ENCODE measurements at regions not wholly inside any gene's neighbourhood (a gene's known extent, or its start where the extent isn't known, plus 50 kb on each side); places are given as distances from the start of the nearest gene placed in this dataset.

DNA sequence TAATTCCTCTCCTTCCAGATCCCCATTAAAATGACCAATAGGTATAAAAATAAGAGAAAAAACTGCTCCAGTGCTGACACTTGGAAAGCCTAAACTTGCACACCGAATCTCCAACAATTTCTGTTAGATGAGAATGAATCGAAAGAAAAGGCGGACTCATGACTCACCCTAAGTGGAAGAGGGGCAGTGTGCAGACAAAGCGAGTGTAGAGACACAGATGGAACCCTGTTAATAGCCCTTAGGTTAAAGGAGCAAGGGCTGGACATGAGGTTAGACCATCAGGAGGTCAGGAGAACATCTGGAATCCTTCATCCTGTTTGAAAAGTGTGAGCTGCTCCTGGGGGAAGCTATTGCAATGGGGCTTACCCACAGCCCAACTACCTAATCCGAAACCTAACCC, 103.4 kb upstream of the GLI3 start:
- TF ChIP-seq, protein P1, sequence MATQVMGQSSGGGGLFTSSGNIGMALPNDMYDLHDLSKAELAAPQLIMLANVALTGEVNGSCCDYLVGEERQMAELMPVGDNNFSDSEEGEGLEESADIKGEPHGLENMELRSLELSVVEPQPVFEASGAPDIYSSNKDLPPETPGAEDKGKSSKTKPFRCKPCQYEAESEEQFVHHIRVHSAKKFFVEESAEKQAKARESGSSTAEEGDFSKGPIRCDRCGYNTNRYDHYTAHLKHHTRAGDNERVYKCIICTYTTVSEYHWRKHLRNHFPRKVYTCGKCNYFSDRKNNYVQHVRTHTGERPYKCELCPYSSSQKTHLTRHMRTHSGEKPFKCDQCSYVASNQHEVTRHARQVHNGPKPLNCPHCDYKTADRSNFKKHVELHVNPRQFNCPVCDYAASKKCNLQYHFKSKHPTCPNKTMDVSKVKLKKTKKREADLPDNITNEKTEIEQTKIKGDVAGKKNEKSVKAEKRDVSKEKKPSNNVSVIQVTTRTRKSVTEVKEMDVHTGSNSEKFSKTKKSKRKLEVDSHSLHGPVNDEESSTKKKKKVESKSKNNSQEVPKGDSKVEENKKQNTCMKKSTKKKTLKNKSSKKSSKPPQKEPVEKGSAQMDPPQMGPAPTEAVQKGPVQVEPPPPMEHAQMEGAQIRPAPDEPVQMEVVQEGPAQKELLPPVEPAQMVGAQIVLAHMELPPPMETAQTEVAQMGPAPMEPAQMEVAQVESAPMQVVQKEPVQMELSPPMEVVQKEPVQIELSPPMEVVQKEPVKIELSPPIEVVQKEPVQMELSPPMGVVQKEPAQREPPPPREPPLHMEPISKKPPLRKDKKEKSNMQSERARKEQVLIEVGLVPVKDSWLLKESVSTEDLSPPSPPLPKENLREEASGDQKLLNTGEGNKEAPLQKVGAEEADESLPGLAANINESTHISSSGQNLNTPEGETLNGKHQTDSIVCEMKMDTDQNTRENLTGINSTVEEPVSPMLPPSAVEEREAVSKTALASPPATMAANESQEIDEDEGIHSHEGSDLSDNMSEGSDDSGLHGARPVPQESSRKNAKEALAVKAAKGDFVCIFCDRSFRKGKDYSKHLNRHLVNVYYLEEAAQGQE (IDR thresholded peaks at IDR 0.05; ENCODE audit: borderline replicate concordance) = no peak
- TF ChIP-seq, protein P2, sequence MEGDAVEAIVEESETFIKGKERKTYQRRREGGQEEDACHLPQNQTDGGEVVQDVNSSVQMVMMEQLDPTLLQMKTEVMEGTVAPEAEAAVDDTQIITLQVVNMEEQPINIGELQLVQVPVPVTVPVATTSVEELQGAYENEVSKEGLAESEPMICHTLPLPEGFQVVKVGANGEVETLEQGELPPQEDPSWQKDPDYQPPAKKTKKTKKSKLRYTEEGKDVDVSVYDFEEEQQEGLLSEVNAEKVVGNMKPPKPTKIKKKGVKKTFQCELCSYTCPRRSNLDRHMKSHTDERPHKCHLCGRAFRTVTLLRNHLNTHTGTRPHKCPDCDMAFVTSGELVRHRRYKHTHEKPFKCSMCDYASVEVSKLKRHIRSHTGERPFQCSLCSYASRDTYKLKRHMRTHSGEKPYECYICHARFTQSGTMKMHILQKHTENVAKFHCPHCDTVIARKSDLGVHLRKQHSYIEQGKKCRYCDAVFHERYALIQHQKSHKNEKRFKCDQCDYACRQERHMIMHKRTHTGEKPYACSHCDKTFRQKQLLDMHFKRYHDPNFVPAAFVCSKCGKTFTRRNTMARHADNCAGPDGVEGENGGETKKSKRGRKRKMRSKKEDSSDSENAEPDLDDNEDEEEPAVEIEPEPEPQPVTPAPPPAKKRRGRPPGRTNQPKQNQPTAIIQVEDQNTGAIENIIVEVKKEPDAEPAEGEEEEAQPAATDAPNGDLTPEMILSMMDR (IDR thresholded peaks at IDR 0.05; ENCODE audit: poor library complexity, severe bottlenecking) = no peak

Data from neural cell (in vitro differentiated cells).